ENCODE measurements at regions not wholly inside any gene's neighbourhood (a gene's known extent, or its start where the extent isn't known, plus 50 kb on each side); places are given as distances from the start of the nearest gene placed in this dataset.

GRCh38 chr13:39803156-39803555 lies 147.7 kb downstream of the COG6 start:
- H3K4me1 Mint-ChIP-seq, result no peaks in the 10 kb centered on the region

GRCh38 chr13:39803851-39804250 lies 148.4 kb downstream of the COG6 start:
- Mint-ChIP-seq H3K4me1 (no peaks in the 10 kb centered on the region), H3K9me3 (peaks cover 12% of the 10 kb centered on the region), H3K27me3 (peaks cover 5% of the 10 kb centered on the region), H3K36me3 (ENCODE audit: low read depth) (no peaks in the 10 kb centered on the region), H3K27ac (no peak overlapping the region), H3K4me3 (no peak overlapping the region)
- ATAC-seq (ENCODE audit: low read depth) (no peak), DNase-seq (no peak)
- ChIA-PET CTCF (no interaction called here), POLR2A (no interaction called here)
- TF ChIP-seq CTCF (IDR thresholded peaks at IDR 0.05), result no peak
- intact Hi-C loops (cut with micrococcal nuclease), result no loop called here

More at GRCh38 chr13:39803156-39803555, 147.7 kb downstream of the COG6 start:
- ATAC-seq (ENCODE audit: low read depth) (no peak), DNase-seq (no peak)
- no peak for TF ChIP-seq CTCF (IDR thresholded peaks at IDR 0.05)
- Mint-ChIP-seq H3K9me3 (peaks cover 12% of the 10 kb centered on the region), H3K27ac (no peak overlapping the region), H3K27me3 (peaks cover 5% of the 10 kb centered on the region), H3K4me3 (no peak overlapping the region), H3K36me3 (ENCODE audit: low read depth) (no peaks in the 10 kb centered on the region)
- ChIA-PET POLR2A (no interaction called here), CTCF (no interaction called here)
- intact Hi-C loops (cut with micrococcal nuclease), result no loop called here

- DNase-seq, result no peak
- TF ChIP-seq CTCF (IDR thresholded peaks at IDR 0.05), result no peak
- Mint-ChIP-seq H3K4me1 (no peaks in the 10 kb centered on the region), H3K27me3 (peaks cover 5% of the 10 kb centered on the region), H3K36me3 (ENCODE audit: low read depth) (no peaks in the 10 kb centered on the region), H3K9me3 (peaks cover 12% of the 10 kb centered on the region), H3K27ac (no peak overlapping the region), H3K4me3 (no peak overlapping the region)
- CTCF ChIA-PET, result no interaction called here
- ATAC-seq (ENCODE audit: low read depth), result no peak
- intact Hi-C loops (cut with micrococcal nuclease), result no loop called here
- POLR2A ChIA-PET, result no interaction called here
Measured at GRCh38 chr13:39804332-39805210, 149.1 kb downstream of the COG6 start.

GRCh38 chr13:39809466-39809865 lies 154.0 kb downstream of the COG6 start:
- TF ChIP-seq CTCF (IDR thresholded peaks at IDR 0.05), result no peak
- Mint-ChIP-seq H3K9me3 (no peaks in the 10 kb centered on the region), H3K27me3 (peaks cover 3% of the 10 kb centered on the region), H3K27ac (no peak overlapping the region), H3K4me1 (no peaks in the 10 kb centered on the region), H3K36me3 (ENCODE audit: low read depth) (no peaks in the 10 kb centered on the region), H3K4me3 (no peak overlapping the region)
- ATAC-seq (ENCODE audit: low read depth), result no peak
- ChIA-PET CTCF (no interaction called here), POLR2A (no interaction called here)
- no peak for DNase-seq
- intact Hi-C loops (cut with micrococcal nuclease), result no loop called here

GRCh38 chr13:39810091-39810877 lies 154.8 kb downstream of the COG6 start:
- intact Hi-C loops (cut with micrococcal nuclease), result no loop called here
- POLR2A ChIA-PET, result no interaction called here
- CTCF ChIA-PET, result interaction anchor here (0.6 kb wide), 1 partner anchor 1390 kb away, joined by 3 read pairs; no protein-coding TSS in a partner anchor

More at GRCh38 chr13:39810091-39810877, 154.8 kb downstream of the COG6 start:
- no peak for TF ChIP-seq CTCF (IDR thresholded peaks at IDR 0.05)
- DNase-seq (no peak), ATAC-seq (ENCODE audit: low read depth) (no peak)
- Mint-ChIP-seq H3K9me3 (no peaks in the 10 kb centered on the region), H3K36me3 (ENCODE audit: low read depth) (no peaks in the 10 kb centered on the region), H3K27ac (no peak overlapping the region), H3K4me3 (no peak overlapping the region), H3K4me1 (no peaks in the 10 kb centered on the region), H3K27me3 (peaks cover 3% of the 10 kb centered on the region)
